ENCODE measurements at regions not wholly inside any gene's neighbourhood (a gene's known extent, or its start where the extent isn't known, plus 50 kb on each side); places are given as distances from the start of the nearest gene placed in this dataset.
"Not testable (repeated sequence)": the region's sequence is repeated elsewhere in the genome, so short reads cannot be mapped to it uniquely, and the experiment has no call there.

DNA sequence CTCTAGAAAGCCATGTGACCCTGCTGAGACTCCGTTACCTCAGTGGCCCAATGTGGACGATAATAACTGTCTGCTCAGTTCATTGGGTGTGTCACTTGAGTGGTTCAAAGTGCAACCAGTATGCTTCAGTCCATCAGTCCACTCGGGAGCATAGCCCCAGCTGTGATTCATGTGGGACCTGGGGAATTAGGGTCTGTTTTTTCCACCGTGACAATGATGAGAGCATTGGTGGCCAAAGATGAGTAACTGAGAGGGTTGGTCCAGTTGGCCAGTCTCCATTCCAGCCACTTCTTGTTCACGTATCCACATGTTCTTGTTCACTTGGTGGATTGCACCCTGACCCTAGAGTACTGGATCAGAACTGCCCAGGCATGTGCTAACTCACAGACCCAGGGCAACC, 403.6 kb downstream of the CD83 start:
- Histone ChIP-seq H3K36me3 (ENCODE audit: insufficient read depth) (no peaks in the 10 kb centered on the region), H3K4me3 (no peak overlapping the region), H3K79me2 (replicated peaks; ENCODE audit: insufficient read depth) (no peaks in the 10 kb centered on the region), H3F3A (replicated peaks; ENCODE audit: low read depth) (0 out of 2 replicates have a peak, but pooled peaks cover 3% of the 10 kb centered on the region), H3K4me2 (no peak overlapping the region), H3K4me1 (ENCODE audit: insufficient read depth) (0 out of 2 replicates have a peak, but pooled peaks cover 3% of the 10 kb centered on the region), H3K27me3 (ENCODE audit: insufficient read depth) (no peaks in the 10 kb centered on the region), H3K9me2 (ENCODE audit: insufficient read depth) (peaks cover 13% of the 10 kb centered on the region), H3K27ac (ENCODE audit: low read depth) (no peak overlapping the region), H2AFZ (no peak overlapping the region), H4K20me1 (replicated peaks; ENCODE audit: insufficient read depth) (no peaks in the 10 kb centered on the region)
- Mint-ChIP-seq H3K4me3 (no peak overlapping the region), H3K27ac (no peak overlapping the region), H3K4me1 (no peaks in the 10 kb centered on the region; the same call in 2 of the 3 replicates), H3K27me3 (ENCODE audit: insufficient read depth, low read depth, poor library complexity) (no peaks in the 10 kb centered on the region), H3K36me3 (ENCODE audit: low read depth) (peaks cover 3% of the 10 kb centered on the region; the same call in 1 of the 3 replicates), H3K9me3 (0 out of 3 replicates have a peak, but pooled peaks cover 4% of the 10 kb centered on the region)
- DNase-seq (ENCODE audit: low spot score) = no peak
- TF ChIP-seq JUNB (IDR thresholded peaks at IDR 0.05; ENCODE audit: unreplicated experiment) (no peak), CTCF (conservative IDR thresholded peaks at IDR 0.05; ENCODE audit: low read depth in 2 of 2) (no peak)
- ATAC-seq = no peak

DNA sequence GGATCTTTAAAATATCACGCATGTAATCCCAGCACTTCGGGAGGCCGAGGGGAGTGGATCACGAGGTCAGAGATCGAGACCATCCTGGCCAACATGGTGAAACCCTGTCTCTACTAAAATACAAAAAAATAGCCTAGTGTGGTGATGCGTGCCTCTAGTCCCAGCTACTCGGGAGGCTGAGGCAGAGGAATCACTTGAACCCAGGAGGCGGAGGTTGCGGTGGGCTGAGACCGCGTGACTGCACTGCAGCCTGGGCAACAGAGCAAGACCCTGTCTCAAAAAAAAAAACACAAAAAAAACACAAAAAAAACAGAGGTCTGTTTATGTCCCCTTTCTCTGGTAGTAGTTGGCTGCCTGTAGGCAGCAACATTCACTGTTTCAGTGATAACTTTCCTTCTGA, 404.3 kb downstream of the CD83 start:
- ATAC-seq; H3K27me3 Mint-ChIP-seq (ENCODE audit: insufficient read depth, low read depth, poor library complexity); H3K36me3 ChIP-seq (ENCODE audit: insufficient read depth); H3K36me3 Mint-ChIP-seq (ENCODE audit: low read depth); H3K4me2 ChIP-seq; H2AFZ ChIP-seq; H4K20me1 ChIP-seq (replicated peaks; ENCODE audit: insufficient read depth); H3K27ac Mint-ChIP-seq; H3K4me3 Mint-ChIP-seq; H3K9me3 Mint-ChIP-seq; H3F3A ChIP-seq (replicated peaks; ENCODE audit: low read depth); DNase-seq (ENCODE audit: low spot score); H3K27me3 ChIP-seq (ENCODE audit: insufficient read depth); H3K4me1 ChIP-seq (ENCODE audit: insufficient read depth); H3K4me1 Mint-ChIP-seq; H3K4me3 ChIP-seq; H3K9me2 ChIP-seq (ENCODE audit: insufficient read depth); H3K79me2 ChIP-seq (replicated peaks; ENCODE audit: insufficient read depth); H3K27ac ChIP-seq (ENCODE audit: low read depth): not testable (repeated sequence)

DNA sequence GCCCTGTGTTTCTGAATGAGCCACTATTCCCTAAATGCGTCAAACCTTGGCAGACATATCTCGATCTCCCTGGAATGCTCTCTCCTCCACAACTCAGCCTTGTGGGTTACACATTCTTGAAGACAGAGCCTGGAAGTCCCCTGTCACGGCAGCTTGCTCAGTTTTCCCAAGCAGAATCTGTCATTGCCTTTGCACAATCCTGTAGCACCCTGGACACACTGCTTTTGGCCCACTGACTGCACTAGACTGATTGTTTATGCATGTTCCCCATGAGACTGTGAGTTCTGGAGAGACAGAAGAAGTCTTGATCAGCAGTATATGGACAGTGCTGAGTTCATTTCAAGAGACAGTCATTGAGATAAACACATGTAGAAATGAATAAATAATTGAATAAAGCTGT, 406.7 kb downstream of the CD83 start:
- Histone ChIP-seq H3K79me2 (replicated peaks; ENCODE audit: insufficient read depth) (no peaks in the 10 kb centered on the region), H3K4me3 (no peak overlapping the region), H3K4me2 (no peak overlapping the region), H3K27ac (ENCODE audit: low read depth) (no peak overlapping the region), H3K36me3 (ENCODE audit: insufficient read depth) (no peaks in the 10 kb centered on the region), H3F3A (replicated peaks; ENCODE audit: low read depth) (no peaks in the 10 kb centered on the region), H4K20me1 (replicated peaks; ENCODE audit: insufficient read depth) (no peaks in the 10 kb centered on the region), H3K4me1 (ENCODE audit: insufficient read depth) (no peaks in the 10 kb centered on the region), H2AFZ (no peak overlapping the region), H3K27me3 (ENCODE audit: insufficient read depth) (no peaks in the 10 kb centered on the region), H3K9me2 (ENCODE audit: insufficient read depth) (peaks cover 9% of the 10 kb centered on the region; the same call in 1 of the 2 replicates)
- ATAC-seq (no peak), DNase-seq (ENCODE audit: low spot score) (no peak)
- Mint-ChIP-seq H3K27me3 (ENCODE audit: insufficient read depth, low read depth, poor library complexity) (no peaks in the 10 kb centered on the region), H3K4me1 (no peaks in the 10 kb centered on the region; the same call in 2 of the 3 replicates), H3K4me3 (no peak overlapping the region), H3K9me3 (peaks cover 15% of the 10 kb centered on the region; the same call in 2 of the 3 replicates), H3K27ac (no peak overlapping the region), H3K36me3 (ENCODE audit: low read depth) (peaks cover 10% of the 10 kb centered on the region; the same call in 2 of the 3 replicates)
- TF ChIP-seq EZH2phosphoT487 (IDR thresholded peaks at IDR 0.05; ENCODE audit: unreplicated experiment) = no peak

DNA sequence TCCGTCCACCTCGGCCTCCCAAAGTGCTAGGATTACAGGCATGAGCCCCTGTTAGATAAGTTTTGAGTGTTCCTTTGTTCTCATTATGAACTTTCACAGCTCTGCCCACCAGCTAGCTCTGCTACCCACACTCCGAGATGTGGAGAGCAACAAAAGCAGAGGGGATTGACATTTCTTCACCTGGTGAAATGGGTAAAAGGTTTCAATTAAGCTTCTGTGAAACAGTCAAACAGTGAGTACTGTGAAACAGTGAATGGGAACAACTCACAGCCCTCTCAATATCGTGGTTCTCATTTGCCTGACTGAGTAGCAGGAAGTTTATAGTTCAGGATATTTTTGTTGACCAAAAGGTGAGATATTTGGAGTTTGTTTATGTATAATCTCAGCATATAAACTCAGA, 412.8 kb downstream of the CD83 start:
- Histone ChIP-seq H3K27ac (ENCODE audit: low read depth) (no peak overlapping the region), H3K9me2 (ENCODE audit: insufficient read depth) (no peaks in the 10 kb centered on the region; the same call in none of the 2 replicates), H3K4me3 (no peak overlapping the region), H3K4me1 (ENCODE audit: insufficient read depth) (no peaks in the 10 kb centered on the region), H3K36me3 (ENCODE audit: insufficient read depth) (no peaks in the 10 kb centered on the region), H3K4me2 (no peak overlapping the region), H3F3A (replicated peaks; ENCODE audit: low read depth) (no peaks in the 10 kb centered on the region), H4K20me1 (replicated peaks; ENCODE audit: insufficient read depth) (no peaks in the 10 kb centered on the region), H3K27me3 (ENCODE audit: insufficient read depth) (no peaks in the 10 kb centered on the region), H3K79me2 (replicated peaks; ENCODE audit: insufficient read depth) (no peaks in the 10 kb centered on the region), H2AFZ (no peak overlapping the region)
- TF ChIP-seq EZH2 (IDR thresholded peaks at IDR 0.05; ENCODE audit: low read depth, unreplicated experiment) (no peak), ETS1 (IDR thresholded peaks at IDR 0.05) (no peak), CTCF (conservative IDR thresholded peaks at IDR 0.05; ENCODE audit: low read depth in 2 of 2) (no peak), NANOG (IDR thresholded peaks at IDR 0.05; ENCODE audit: borderline replicate concordance) (no peak), CREB1 (CRISPR knock-in tag; IDR thresholded peaks at IDR 0.05; ENCODE audit: low read depth) (no peak)
- H3K9me3 Mint-ChIP-seq = peaks cover 11% of the 10 kb centered on the region; the same call in 2 of the 3 replicates
- H3K36me3 Mint-ChIP-seq (ENCODE audit: low read depth) = peaks cover 7% of the 10 kb centered on the region; the same call in 2 of the 3 replicates
- 0 out of 3 replicates have a peak, but pooled peaks cover 5% of the 10 kb centered on the region for H3K4me1 Mint-ChIP-seq
- no peak for DNase-seq (ENCODE audit: low spot score)
- no peak for ATAC-seq
- no peak overlapping the region for H3K4me3 Mint-ChIP-seq
- H3K27ac Mint-ChIP-seq = no peak overlapping the region
- no peaks in the 10 kb centered on the region for H3K27me3 Mint-ChIP-seq (ENCODE audit: insufficient read depth, low read depth, poor library complexity)
